Endothelial cell (in vitro differentiated cells): ENCODE measurements at regions not wholly inside any gene's neighbourhood (a gene's known extent, or its start where the extent isn't known, plus 50 kb on each side); places are given as distances from the start of the nearest gene placed in this dataset.

Source experiments
- DNase-seq: peaks from one replicate; pipeline ENCODE4 v3.0.0; 2021; ENCODE audit warnings: low spot score
- H3K27ac Mint-ChIP-seq: one replicate; pipeline ENCODE4 v1.8.0; 2021; ENCODE audit warnings: mixed read lengths, inconsistent platforms; ENCODE audit not compliant: unreplicated experiment
- H3K27me3 Mint-ChIP-seq: one replicate; pipeline ENCODE4 v1.8.0; 2021; ENCODE audit warnings: mild to moderate bottlenecking, moderate library complexity, mixed read lengths, inconsistent platforms; ENCODE audit not compliant: unreplicated experiment
- H3K36me3 Mint-ChIP-seq: one replicate; pipeline ENCODE4 v1.8.0; 2021; ENCODE audit warnings: mild to moderate bottlenecking, low read depth, mixed read lengths, inconsistent platforms; ENCODE audit not compliant: unreplicated experiment
- H3K4me1 Mint-ChIP-seq: one replicate; pipeline ENCODE4 v1.8.0; 2021; ENCODE audit warnings: mild to moderate bottlenecking, mixed read lengths, inconsistent platforms; ENCODE audit not compliant: unreplicated experiment
- H3K4me3 Mint-ChIP-seq: one replicate; pipeline ENCODE4 v1.8.0; 2021; ENCODE audit warnings: mild to moderate bottlenecking, mixed read lengths, inconsistent platforms; ENCODE audit not compliant: unreplicated experiment
- H3K9me3 Mint-ChIP-seq: one replicate; pipeline ENCODE4 v1.8.0; 2021; ENCODE audit warnings: mixed read lengths, inconsistent platforms; ENCODE audit not compliant: unreplicated experiment
- TF ChIP-seq, protein P1 (sequence below): fragments of 200-600 bp; sonication (generic); IDR thresholded peaks from one replicate; pipeline ENCODE4 v1.5.0; 2021; ENCODE audit warnings: antibody characterized with exemption; ENCODE audit not compliant: unreplicated experiment

DNA sequence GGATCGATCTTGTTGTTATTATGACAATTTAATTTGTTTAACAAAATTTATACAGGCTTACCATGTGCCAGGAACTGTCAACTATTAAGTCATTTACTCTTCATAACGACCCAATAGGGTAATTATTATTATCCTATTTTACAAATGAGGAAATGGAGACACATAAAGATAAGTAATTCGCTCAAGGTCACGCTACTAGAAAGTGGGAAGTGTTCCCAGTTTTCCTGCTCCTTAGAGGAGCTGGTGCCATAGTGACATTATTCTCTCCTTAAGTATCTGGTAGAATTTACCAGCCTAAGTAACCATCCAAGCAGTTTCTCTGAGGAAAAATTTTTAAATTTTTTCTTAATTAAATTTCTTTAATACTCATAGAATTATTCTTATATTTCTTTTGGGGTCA, 360.9 kb upstream of the RNF32 start:
- Mint-ChIP-seq H3K27me3 (no peaks in the 10 kb centered on the region), H3K4me3 (no peak overlapping the region), H3K36me3 (no peaks in the 10 kb centered on the region), H3K9me3 (no peaks in the 10 kb centered on the region), H3K4me1 (no peaks in the 10 kb centered on the region), H3K27ac (no peak overlapping the region)
- TF ChIP-seq, protein P1, sequence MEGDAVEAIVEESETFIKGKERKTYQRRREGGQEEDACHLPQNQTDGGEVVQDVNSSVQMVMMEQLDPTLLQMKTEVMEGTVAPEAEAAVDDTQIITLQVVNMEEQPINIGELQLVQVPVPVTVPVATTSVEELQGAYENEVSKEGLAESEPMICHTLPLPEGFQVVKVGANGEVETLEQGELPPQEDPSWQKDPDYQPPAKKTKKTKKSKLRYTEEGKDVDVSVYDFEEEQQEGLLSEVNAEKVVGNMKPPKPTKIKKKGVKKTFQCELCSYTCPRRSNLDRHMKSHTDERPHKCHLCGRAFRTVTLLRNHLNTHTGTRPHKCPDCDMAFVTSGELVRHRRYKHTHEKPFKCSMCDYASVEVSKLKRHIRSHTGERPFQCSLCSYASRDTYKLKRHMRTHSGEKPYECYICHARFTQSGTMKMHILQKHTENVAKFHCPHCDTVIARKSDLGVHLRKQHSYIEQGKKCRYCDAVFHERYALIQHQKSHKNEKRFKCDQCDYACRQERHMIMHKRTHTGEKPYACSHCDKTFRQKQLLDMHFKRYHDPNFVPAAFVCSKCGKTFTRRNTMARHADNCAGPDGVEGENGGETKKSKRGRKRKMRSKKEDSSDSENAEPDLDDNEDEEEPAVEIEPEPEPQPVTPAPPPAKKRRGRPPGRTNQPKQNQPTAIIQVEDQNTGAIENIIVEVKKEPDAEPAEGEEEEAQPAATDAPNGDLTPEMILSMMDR, result no peak
- no peak for DNase-seq

DNA sequence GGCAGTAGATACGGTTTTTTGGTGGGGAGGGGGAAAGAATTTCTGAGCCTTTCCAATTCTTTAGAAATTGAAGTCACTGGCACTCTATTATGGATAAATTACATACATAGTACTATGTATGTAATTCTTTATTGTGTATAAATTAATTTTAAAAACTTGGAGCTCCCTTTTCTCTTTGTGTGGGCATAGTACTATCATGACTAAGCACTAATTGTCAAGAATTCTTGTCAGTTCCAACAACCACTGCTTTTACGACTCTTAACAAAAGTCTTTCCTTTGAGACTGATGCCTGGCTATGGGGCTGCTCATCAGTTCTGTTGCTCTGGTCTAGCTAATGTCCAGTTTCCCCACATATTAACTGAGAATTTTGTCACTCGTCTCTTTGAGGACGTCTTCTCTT, 365.3 kb upstream of the RNF32 start:
- TF ChIP-seq, protein P1, result no peak

DNA sequence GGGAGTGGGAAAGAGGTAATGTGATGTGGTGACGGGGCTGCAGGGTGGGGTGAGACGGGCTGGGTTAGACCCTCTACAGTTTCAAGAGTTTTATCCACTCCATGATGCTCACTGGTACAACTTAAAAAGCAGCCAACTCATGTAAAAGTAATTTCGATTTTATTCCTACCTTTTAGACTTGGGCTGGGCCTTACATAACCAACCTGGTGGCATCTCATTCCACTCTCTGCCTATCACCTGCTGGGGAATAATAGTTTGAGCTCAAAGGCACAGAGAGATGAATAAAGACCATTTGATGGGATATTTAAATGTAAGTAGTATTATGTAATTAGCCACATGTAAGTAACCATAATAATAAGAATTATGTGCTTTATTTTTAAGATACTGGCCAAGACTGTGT, 366.0 kb upstream of the RNF32 start:
- H3K9me3 Mint-ChIP-seq, result no peaks in the 10 kb centered on the region

More for the DNA sequence above, 365.3 kb upstream of the RNF32 start:
- DNase-seq, result no peak
- no peaks in the 10 kb centered on the region for H3K4me1 Mint-ChIP-seq
- no peaks in the 10 kb centered on the region for H3K9me3 Mint-ChIP-seq
- H3K4me3 Mint-ChIP-seq, result no peak overlapping the region
- no peak overlapping the region for H3K27ac Mint-ChIP-seq
- no peaks in the 10 kb centered on the region for H3K36me3 Mint-ChIP-seq
- no peaks in the 10 kb centered on the region for H3K27me3 Mint-ChIP-seq

DNA sequence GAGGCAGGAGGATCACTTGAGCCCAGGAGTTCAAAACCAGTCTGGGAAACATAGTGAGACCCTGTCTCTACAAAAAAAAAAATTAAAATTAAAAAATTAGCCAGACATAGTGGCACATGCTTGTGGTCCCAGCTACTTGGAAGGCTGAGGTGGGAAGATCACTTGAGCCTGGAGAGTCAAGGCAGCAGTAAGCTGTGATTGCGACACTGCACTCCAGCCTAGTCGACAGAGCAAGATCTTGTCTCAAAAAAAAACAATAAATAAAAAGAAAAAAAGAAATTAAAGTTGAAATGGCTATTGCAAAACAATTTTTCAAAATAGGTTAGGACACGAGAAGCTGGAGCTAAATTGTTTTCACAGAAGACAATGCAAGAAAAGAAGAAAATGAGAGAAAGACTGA, 379.0 kb upstream of the RNF32 start:
- Mint-ChIP-seq H3K27me3 (no peaks in the 10 kb centered on the region), H3K36me3 (peaks cover 6% of the 10 kb centered on the region), H3K27ac (no peak overlapping the region), H3K9me3 (no peaks in the 10 kb centered on the region), H3K4me3 (no peak overlapping the region), H3K4me1 (peaks cover 9% of the 10 kb centered on the region)
- TF ChIP-seq, protein P1, result no peak
- DNase-seq, result no peak

More for the DNA sequence above, 366.0 kb upstream of the RNF32 start:
- Mint-ChIP-seq H3K27me3 (peaks cover under 1% of the 10 kb centered on the region), H3K4me3 (no peak overlapping the region), H3K27ac (no peak overlapping the region), H3K36me3 (no peaks in the 10 kb centered on the region), H3K4me1 (no peaks in the 10 kb centered on the region)
- TF ChIP-seq, protein P1, result no peak
- DNase-seq, result no peak

DNA sequence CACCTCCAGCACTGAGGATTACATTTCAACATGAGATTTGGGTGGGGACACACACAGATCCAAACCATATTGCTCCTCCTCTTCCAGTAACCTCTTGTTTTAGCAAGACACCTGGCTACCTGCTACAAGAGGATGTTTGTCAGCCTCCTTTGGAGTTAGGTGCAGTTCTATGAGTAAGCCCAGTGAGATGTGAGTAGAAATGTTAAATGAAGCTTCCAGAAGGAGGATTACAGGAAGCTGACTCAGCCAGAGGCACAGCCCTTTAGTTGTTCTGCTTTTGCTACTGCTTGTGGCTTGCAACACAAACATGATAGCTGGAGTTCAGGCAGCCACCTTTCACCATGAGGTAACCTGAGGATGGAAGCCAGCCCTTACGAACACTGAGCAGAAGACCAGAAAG, 382.7 kb upstream of the RNF32 start:
- H3K4me1 Mint-ChIP-seq, result peaks cover 9% of the 10 kb centered on the region
- no peak for DNase-seq
- H3K4me3 Mint-ChIP-seq, result no peak overlapping the region
- H3K36me3 Mint-ChIP-seq, result peaks cover 6% of the 10 kb centered on the region
- H3K27ac Mint-ChIP-seq, result no peak overlapping the region
- H3K9me3 Mint-ChIP-seq, result peaks cover under 1% of the 10 kb centered on the region
- peaks cover 3% of the 10 kb centered on the region for H3K27me3 Mint-ChIP-seq
- TF ChIP-seq, protein P1, result no peak
